NCI-H524 (cell line): ENCODE measurements at regions not wholly inside any gene's neighbourhood (a gene's known extent, or its start where the extent isn't known, plus 50 kb on each side); places are given as distances from the start of the nearest gene placed in this dataset.

Experiments
- DNase-seq, 2 experiments: peaks; one replicate each; lab custom pipeline; 2025; lab: John Stamatoyannopoulos, UW

GRCh38 chr17:68740555-68741447 is 139.6 kb upstream of the FAM20A start:
- no peak for DNase-seq

- DNase-seq, result no peak
These were observed 136.7 kb upstream of the FAM20A start for GRCh38 chr17:68737761-68738443.

DNA sequence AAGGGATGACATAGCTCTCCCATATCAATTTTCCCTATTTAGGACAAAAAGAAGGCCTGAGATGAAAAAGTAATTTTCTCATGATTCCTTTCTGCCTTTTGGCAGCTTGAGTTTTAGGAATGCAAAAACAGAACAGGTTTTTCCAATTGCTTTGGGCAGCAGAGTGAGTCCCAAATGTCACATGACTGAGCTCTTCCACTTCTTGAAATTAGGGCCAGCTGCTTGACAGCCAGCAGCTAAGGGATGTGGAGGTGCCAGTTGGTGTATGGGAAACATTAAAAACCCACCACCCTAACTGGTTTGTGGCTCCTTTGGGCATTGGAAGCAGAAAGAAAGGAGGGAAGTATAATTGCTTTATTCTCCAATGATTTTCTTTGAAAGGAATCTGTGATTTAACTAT is 133.8 kb upstream of the FAM20A start:
- peak; percentile 1 to 10 for DNase-seq

DNA sequence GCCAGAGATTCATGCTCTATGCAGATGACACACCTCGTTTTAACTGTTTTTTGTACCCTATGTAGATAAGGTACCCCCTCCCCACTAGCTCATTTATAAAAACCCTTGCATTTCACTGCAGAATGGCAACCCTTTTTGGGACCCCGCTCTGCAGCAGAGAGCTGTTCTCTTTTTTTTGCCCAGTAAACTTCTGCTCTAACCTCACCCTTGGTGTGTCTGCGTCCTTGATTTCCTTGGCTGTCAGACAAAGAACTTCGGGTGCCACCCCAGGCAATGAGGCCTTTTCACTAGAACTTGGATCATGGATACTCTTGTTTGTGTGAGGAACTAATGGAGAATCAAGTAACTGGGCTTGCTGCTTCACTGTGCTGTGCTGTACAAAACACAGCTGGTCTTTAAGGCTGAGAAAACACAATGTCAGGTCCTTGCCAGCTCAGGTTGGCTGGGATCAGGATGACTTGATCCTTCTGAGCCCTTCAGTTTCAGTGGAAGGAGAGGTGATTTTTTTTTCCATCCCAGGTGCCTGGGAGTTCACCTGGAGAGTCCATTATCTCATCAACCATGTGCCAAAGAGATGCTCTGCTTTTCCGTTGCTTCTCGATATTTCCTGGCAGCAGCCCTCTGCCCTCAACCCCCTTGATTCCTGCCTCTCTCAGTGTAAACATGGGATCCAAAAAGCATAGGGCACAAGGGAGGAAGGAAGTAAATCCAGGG is 133.2 kb upstream of the FAM20A start:
- no peak for DNase-seq

- DNase-seq, result no peak
These were observed 132.3 kb upstream of the FAM20A start for GRCh38 chr17:68733241-68734176.

- DNase-seq, result no peak
These were observed 131.2 kb upstream of the FAM20A start for GRCh38 chr17:68732301-68732749.

- no peak for DNase-seq
These were observed 130.3 kb upstream of the FAM20A start for GRCh38 chr17:68731465-68731864.

GRCh38 chr17:68719431-68719830 is 118.3 kb upstream of the FAM20A start:
- DNase-seq, result no peak

DNA sequence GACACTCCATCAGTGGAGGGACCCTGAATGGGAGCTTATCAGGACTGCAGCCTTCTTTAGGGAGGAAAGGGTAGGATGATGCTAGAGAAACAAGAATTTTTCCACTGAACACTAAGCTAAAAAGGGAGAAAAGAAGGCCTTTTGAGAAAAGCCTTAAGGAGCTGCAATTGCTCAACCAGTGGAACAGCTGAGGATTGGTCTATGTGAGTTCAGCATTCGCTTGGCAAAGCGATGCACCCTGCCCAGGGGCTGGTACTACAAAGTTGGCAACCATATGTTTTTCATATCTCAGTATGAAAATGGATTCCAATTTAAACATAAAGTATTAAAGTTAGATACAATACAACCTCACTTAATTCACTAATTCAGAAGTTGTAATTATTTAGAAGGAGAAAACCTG is 117.8 kb upstream of the FAM20A start:
- DNase-seq, result no peak

DNA sequence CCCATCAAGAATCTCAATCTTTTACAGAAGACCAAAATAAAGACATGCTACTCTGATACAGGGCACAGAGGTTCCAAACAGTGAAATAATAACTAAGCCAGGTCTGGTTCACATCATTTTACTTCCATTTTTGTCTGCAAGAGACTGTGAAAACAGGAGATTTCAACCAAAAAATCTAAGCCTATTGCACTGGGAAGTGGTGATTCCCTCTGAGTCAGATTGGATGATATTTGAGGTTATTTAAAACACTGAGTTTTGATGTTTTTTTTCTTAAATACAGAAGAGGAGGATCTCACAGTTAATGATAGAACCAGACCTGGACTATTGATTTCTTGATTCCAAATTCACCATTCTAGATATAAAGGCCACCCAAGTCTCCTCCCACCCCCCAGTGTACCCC is 117.3 kb upstream of the FAM20A start:
- DNase-seq, result no peak

GRCh38 chr17:68714676-68715075 is 113.5 kb upstream of the FAM20A start:
- DNase-seq, result no peak

- DNase-seq, result no peak
These were observed 110.7 kb upstream of the FAM20A start for GRCh38 chr17:68711858-68712257.

- no peak for DNase-seq
These were observed 109.8 kb upstream of the FAM20A start for GRCh38 chr17:68710976-68711375.

- no peak for DNase-seq
These were observed 109.0 kb upstream of the FAM20A start for GRCh38 chr17:68710035-68710780.

DNA sequence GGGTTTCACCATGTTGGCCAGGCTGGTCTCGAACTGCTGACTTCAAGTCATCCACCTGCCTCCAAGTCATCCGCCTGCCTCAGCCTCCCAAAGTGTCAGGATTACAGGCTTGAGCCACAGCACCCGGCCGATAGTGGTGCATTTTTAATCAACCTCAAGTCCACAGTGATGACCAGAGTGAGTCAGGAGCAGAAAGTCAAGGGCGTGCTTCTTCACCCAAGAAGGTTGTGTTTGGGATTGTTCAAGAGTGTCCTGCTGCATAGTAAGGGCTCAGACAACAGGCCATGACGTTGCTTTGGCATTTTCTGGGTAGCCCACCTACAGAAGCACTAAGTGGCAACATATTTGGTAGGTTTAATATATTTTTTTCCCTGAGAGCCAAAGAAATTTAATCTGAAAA is 108.3 kb upstream of the FAM20A start:
- DNase-seq, result no peak

GRCh38 chr17:68707031-68707430 is 105.9 kb upstream of the FAM20A start:
- DNase-seq, result no peak

DNA sequence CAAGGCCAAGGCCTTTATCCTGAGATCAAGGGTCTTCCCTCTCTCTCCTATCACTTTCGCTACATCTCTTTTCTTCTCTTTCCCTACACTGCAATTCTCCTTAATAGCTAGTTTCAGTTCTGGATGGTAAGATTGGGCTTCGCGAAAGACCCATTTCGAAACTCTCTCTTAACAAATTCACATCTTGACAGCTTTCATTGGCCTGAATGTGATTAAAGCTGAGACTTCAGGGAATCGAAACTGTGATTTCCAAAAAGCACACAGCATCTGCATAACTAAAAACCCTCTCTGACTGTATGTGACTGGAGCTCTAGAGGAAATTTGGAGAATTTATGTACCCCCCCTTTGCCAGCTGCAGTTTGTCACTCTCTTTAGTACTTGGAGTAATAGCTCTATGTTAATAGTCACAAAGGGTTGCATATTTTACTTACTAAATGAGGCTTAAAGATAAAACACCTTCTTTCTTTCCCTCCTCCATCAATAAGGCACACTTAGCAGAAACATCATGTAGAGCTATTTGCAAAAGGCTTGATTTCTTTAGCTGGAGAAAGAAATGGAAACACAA is 105.3 kb upstream of the FAM20A start:
- DNase-seq, result no peak

DNA sequence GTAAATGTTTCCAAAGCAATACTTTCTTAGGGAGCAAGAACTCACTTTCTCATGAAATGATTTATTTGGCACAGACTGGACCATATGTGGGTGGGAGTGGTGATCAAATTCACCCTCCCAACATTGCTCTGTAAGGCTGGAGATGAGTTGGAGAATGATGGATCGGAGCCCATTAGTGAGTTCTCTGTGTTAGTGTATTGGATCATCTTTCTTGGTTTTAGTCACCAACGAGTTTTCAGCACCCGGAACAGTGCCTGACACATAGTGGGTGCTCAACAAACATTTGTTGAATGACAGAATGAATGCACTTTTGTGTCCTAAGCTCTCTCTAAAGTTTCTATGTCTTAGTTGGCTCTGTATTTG is 104.5 kb upstream of the FAM20A start:
- no peak for DNase-seq

DNA sequence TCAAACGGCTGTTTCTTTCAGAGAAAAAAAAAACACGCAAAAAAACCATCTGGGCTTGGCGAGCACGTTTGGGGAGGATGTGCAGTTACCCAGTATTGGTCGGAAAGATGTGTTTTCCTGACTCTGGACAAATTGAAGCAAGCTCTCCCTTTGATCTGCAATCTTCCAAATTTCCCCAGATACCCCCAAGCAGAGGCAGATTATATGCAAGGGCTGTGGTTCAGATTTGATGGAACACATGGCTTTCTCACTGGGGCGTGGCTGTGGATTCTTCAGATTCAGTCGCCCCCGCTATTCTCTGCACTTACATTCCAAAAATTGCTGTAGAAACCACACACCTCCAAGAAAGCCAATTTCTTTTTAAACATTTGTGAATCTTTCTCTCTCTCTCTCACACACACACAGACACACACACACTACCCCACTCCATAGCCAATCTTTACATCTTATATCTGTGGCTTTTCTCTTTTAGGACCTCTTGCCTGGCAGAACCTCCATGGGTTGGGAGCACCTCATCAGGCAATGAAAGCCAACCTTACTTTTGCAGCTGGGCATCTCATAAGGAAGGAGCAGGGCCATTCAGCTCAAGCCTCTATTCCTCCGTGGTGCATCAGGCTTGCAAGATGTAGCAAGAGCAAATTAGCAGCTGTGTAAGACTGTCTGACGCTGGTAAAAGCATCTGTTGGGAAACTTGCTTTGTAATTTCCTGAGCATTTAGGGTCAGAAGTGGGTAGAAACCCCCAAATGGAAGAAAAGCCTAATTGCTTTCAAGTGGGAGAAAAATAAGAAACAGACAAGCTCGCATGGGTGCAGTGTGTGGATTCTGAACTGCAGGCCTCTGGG is 103.9 kb upstream of the FAM20A start:
- DNase-seq, result no peak

- DNase-seq, result no peak
These were observed 99.9 kb upstream of the FAM20A start for GRCh38 chr17:68701046-68701445.
